ENCODE measurements at regions not wholly inside any gene's neighbourhood (a gene's known extent, or its start where the extent isn't known, plus 50 kb on each side); places are given as distances from the start of the nearest gene placed in this dataset.

- DNase-seq: no peak
- POLR2A ChIA-PET: no interaction called here
- H3K4me1 ChIP-seq (ENCODE audit: control extremely low read depth in 1 of 4, control insufficient read depth in 4 of 4, insufficient read depth in 4 of 4, low read length in 3 of 4): no peaks in the 10 kb centered on the region
- H3K4me3 ChIP-seq (ENCODE audit: control insufficient read depth in 1 of 7, extremely low read depth in 1 of 7, insufficient read depth in 4 of 7, low read depth in 2 of 7, low read length in 6 of 7): no peak overlapping the region
- peaks cover 0 to 2% (median 1%) of the 10 kb centered on the region in 5 experiments for H3K9me3 ChIP-seq (ENCODE audit: control extremely low read depth in 1 of 5, control insufficient read depth in 4 of 5, insufficient read depth in 2 of 5, low read depth in 1 of 5, low read length in 4 of 5)
- no peaks in the 10 kb centered on the region for H3K36me3 ChIP-seq (ENCODE audit: control insufficient read depth in 4 of 4, insufficient read depth in 4 of 4, low read length in 3 of 4)
- CTCF ChIA-PET: no interaction called here
- H3K27me3 ChIP-seq (replicated peaks in 2 of 5; ENCODE audit: control insufficient read depth in 4 of 5, insufficient read depth in 5 of 5, low read length in 4 of 5): no peaks in the 10 kb centered on the region
- no peak overlapping the region for H3K27ac ChIP-seq (ENCODE audit: insufficient read depth in 1 of 2, low read depth in 1 of 2, low read length in 2 of 2, poor library complexity in 1 of 2, severe bottlenecking in 2 of 2)
These were observed 475.4 kb downstream of the RMST start for GRCh38 chr12:97938031-97938430.

- WGBS (ENCODE audit: insufficient coverage): 100% methylated on average over 1 of the region's 1 CpG
- Histone ChIP-seq H3K27ac (ENCODE audit: insufficient read depth in 1 of 2, low read depth in 1 of 2, low read length in 2 of 2, poor library complexity in 1 of 2, severe bottlenecking in 2 of 2) (no peak overlapping the region), H3K4me3 (ENCODE audit: control insufficient read depth in 1 of 7, extremely low read depth in 1 of 7, insufficient read depth in 4 of 7, low read depth in 2 of 7, low read length in 6 of 7) (no peak overlapping the region), H3K27me3 (replicated peaks in 2 of 5; ENCODE audit: control insufficient read depth in 4 of 5, insufficient read depth in 5 of 5, low read length in 4 of 5) (no peaks in the 10 kb centered on the region), H3K36me3 (ENCODE audit: control insufficient read depth in 4 of 4, insufficient read depth in 4 of 4, low read length in 3 of 4) (no peaks in the 10 kb centered on the region), H3K4me1 (ENCODE audit: control extremely low read depth in 1 of 4, control insufficient read depth in 4 of 4, insufficient read depth in 4 of 4, low read length in 3 of 4) (no peaks in the 10 kb centered on the region), H3K9me3 (ENCODE audit: control extremely low read depth in 1 of 5, control insufficient read depth in 4 of 5, insufficient read depth in 2 of 5, low read depth in 1 of 5, low read length in 4 of 5) (peaks cover 0 to 2% (median 1%) of the 10 kb centered on the region in 5 experiments)
- DNase-seq: no peak
- ChIA-PET CTCF (no interaction called here), POLR2A (no interaction called here)
These were observed 476.6 kb downstream of the RMST start for GRCh38 chr12:97939156-97939555.

GRCh38 chr12:97940105-97940504, 477.5 kb downstream of the RMST start:
- WGBS (ENCODE audit: insufficient coverage): 100% methylated on average over 1 of the region's 1 CpG
- POLR2A ChIA-PET: no interaction called here
- no peak overlapping the region for H3K27ac ChIP-seq (ENCODE audit: insufficient read depth in 1 of 2, low read depth in 1 of 2, low read length in 2 of 2, poor library complexity in 1 of 2, severe bottlenecking in 2 of 2)

DNA sequence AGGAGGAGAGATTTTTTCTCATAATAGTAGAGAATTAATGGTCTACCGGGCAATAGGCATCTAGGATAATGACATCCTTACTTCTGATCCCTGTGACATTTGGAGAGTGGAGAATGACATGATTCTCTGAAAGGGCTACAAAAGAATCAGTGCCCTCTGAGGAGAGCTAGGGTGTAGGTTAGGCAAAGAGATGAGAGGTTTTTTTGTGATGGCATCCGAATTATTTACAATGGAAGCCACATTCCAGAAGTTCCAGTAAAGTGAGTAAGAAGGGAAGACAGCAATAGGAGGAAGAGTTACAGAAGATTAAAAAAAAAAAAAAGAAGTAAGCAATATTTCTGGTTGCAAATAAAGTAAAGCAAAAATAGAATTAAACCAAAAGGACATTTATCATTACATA, 478.0 kb downstream of the RMST start:
- no peaks in the 10 kb centered on the region for H3K27me3 ChIP-seq (replicated peaks in 2 of 5; ENCODE audit: control insufficient read depth in 4 of 5, insufficient read depth in 5 of 5, low read length in 4 of 5)
- H3K36me3 ChIP-seq (ENCODE audit: control insufficient read depth in 4 of 4, insufficient read depth in 4 of 4, low read length in 3 of 4): no peaks in the 10 kb centered on the region
- ChIA-PET POLR2A (no interaction called here), CTCF (no interaction called here)
- no peak overlapping the region for H3K4me3 ChIP-seq (ENCODE audit: control insufficient read depth in 1 of 7, extremely low read depth in 1 of 7, insufficient read depth in 4 of 7, low read depth in 2 of 7, low read length in 6 of 7)
- H3K27ac ChIP-seq (ENCODE audit: insufficient read depth in 1 of 2, low read depth in 1 of 2, low read length in 2 of 2, poor library complexity in 1 of 2, severe bottlenecking in 2 of 2): no peak overlapping the region
- 60% methylated on average over 2 of the region's 2 CpGs for WGBS (ENCODE audit: insufficient coverage)
- no peak for DNase-seq
- peaks cover 0 to 2% (median 1%) of the 10 kb centered on the region in 5 experiments for H3K9me3 ChIP-seq (ENCODE audit: control extremely low read depth in 1 of 5, control insufficient read depth in 4 of 5, insufficient read depth in 2 of 5, low read depth in 1 of 5, low read length in 4 of 5)
- H3K4me1 ChIP-seq (ENCODE audit: control extremely low read depth in 1 of 4, control insufficient read depth in 4 of 4, insufficient read depth in 4 of 4, low read length in 3 of 4): no peaks in the 10 kb centered on the region

More at GRCh38 chr12:97940105-97940504, 477.5 kb downstream of the RMST start:
- Histone ChIP-seq H3K4me1 (ENCODE audit: control extremely low read depth in 1 of 4, control insufficient read depth in 4 of 4, insufficient read depth in 4 of 4, low read length in 3 of 4) (no peaks in the 10 kb centered on the region), H3K4me3 (ENCODE audit: control insufficient read depth in 1 of 7, extremely low read depth in 1 of 7, insufficient read depth in 4 of 7, low read depth in 2 of 7, low read length in 6 of 7) (no peak overlapping the region), H3K27me3 (replicated peaks in 2 of 5; ENCODE audit: control insufficient read depth in 4 of 5, insufficient read depth in 5 of 5, low read length in 4 of 5) (no peaks in the 10 kb centered on the region), H3K9me3 (ENCODE audit: control extremely low read depth in 1 of 5, control insufficient read depth in 4 of 5, insufficient read depth in 2 of 5, low read depth in 1 of 5, low read length in 4 of 5) (peaks cover 0 to 2% (median 1%) of the 10 kb centered on the region in 5 experiments), H3K36me3 (ENCODE audit: control insufficient read depth in 4 of 4, insufficient read depth in 4 of 4, low read length in 3 of 4) (no peaks in the 10 kb centered on the region)
- CTCF ChIA-PET: no interaction called here
- no peak for DNase-seq

DNA sequence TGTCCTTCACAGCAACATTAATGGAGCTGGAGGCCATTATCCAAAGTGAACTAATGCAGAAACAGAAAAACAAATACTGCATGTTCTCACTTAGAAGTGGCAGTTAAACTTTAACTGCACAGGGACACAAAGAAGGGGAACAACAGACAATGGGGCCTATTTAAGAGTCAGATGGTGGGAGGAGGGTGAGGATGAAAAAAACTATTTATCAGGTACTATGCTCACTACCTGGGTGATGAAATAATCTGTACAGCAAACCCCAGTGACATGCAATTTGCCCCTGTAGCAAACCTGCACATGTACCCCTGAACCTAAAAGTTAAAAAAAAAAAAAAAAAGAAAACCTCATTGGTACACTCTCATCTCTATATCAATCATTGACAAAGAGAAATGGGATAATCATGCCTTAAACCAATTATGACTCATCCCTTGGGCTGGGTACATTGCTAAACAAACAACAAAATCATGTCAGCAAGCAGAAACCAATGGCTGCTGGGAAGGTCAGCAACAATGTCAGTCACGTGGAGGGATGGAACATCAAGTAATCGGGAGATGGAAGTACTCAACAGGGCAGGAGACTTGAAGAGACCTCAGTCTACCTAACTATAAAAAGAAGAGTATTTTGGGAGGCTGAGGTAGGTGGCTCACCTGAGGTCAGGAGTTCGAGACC, 479.2 kb downstream of the RMST start:
- ChIA-PET POLR2A (no interaction called here), CTCF (no interaction called here)
- Histone ChIP-seq H3K27ac (ENCODE audit: insufficient read depth in 1 of 2, low read depth in 1 of 2, low read length in 2 of 2, poor library complexity in 1 of 2, severe bottlenecking in 2 of 2) (no peak overlapping the region), H3K4me1 (ENCODE audit: control extremely low read depth in 1 of 4, control insufficient read depth in 4 of 4, insufficient read depth in 4 of 4, low read length in 3 of 4) (no peaks in the 10 kb centered on the region), H3K36me3 (ENCODE audit: control insufficient read depth in 4 of 4, insufficient read depth in 4 of 4, low read length in 3 of 4) (no peaks in the 10 kb centered on the region), H3K4me3 (ENCODE audit: control insufficient read depth in 1 of 7, extremely low read depth in 1 of 7, insufficient read depth in 4 of 7, low read depth in 2 of 7, low read length in 6 of 7) (no peak overlapping the region), H3K9me3 (ENCODE audit: control extremely low read depth in 1 of 5, control insufficient read depth in 4 of 5, insufficient read depth in 2 of 5, low read depth in 1 of 5, low read length in 4 of 5) (peaks cover 0 to 2% (median 1%) of the 10 kb centered on the region in 5 experiments), H3K27me3 (replicated peaks in 2 of 5; ENCODE audit: control insufficient read depth in 4 of 5, insufficient read depth in 5 of 5, low read length in 4 of 5) (no peaks in the 10 kb centered on the region)
- 100% methylated on average over 2 of the region's 3 CpGs for WGBS (ENCODE audit: insufficient coverage)
- DNase-seq: no peak

GRCh38 chr12:97943359-97943758, 480.8 kb downstream of the RMST start:
- peaks cover 0 to 2% (median 1%) of the 10 kb centered on the region in 5 experiments for H3K9me3 ChIP-seq (ENCODE audit: control extremely low read depth in 1 of 5, control insufficient read depth in 4 of 5, insufficient read depth in 2 of 5, low read depth in 1 of 5, low read length in 4 of 5)
- ChIA-PET POLR2A (no interaction called here), CTCF (no interaction called here)
- no peaks in the 10 kb centered on the region for H3K36me3 ChIP-seq (ENCODE audit: control insufficient read depth in 4 of 4, insufficient read depth in 4 of 4, low read length in 3 of 4)
- H3K27me3 ChIP-seq (replicated peaks in 2 of 5; ENCODE audit: control insufficient read depth in 4 of 5, insufficient read depth in 5 of 5, low read length in 4 of 5): no peaks in the 10 kb centered on the region
- 78% methylated on average over 1 of the region's 1 CpG for WGBS (ENCODE audit: insufficient coverage)
- H3K27ac ChIP-seq (ENCODE audit: insufficient read depth in 1 of 2, low read depth in 1 of 2, low read length in 2 of 2, poor library complexity in 1 of 2, severe bottlenecking in 2 of 2): no peak overlapping the region
- H3K4me1 ChIP-seq (ENCODE audit: control extremely low read depth in 1 of 4, control insufficient read depth in 4 of 4, insufficient read depth in 4 of 4, low read length in 3 of 4): no peaks in the 10 kb centered on the region
- no peak for DNase-seq
- H3K4me3 ChIP-seq (ENCODE audit: control insufficient read depth in 1 of 7, extremely low read depth in 1 of 7, insufficient read depth in 4 of 7, low read depth in 2 of 7, low read length in 6 of 7): no peak overlapping the region

DNA sequence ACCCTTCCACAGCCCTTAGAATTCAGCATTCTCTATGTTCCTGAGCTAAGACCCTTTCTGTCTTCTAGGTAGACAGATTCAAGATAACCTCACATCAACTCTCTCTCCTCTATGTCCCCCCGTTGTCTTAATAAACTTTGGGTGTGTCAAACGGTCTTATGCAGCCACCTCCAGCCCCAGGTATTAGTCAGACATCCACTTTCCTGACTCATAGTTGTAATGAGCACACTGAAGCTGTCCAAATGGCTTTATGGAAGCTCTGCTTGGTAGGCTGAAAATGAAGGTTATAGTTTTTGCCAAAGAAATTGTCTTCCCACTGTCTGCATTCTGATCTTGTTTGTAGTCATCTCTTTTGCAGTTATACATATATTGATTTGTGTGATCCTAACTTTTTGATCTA, 482.0 kb downstream of the RMST start:
- Histone ChIP-seq H3K27me3 (replicated peaks in 2 of 5; ENCODE audit: control insufficient read depth in 4 of 5, insufficient read depth in 5 of 5, low read length in 4 of 5) (no peaks in the 10 kb centered on the region), H3K9me3 (ENCODE audit: control extremely low read depth in 1 of 5, control insufficient read depth in 4 of 5, insufficient read depth in 2 of 5, low read depth in 1 of 5, low read length in 4 of 5) (peaks cover 0 to 2% (median 1%) of the 10 kb centered on the region in 5 experiments), H3K4me1 (ENCODE audit: control extremely low read depth in 1 of 4, control insufficient read depth in 4 of 4, insufficient read depth in 4 of 4, low read length in 3 of 4) (no peaks in the 10 kb centered on the region), H3K36me3 (ENCODE audit: control insufficient read depth in 4 of 4, insufficient read depth in 4 of 4, low read length in 3 of 4) (no peaks in the 10 kb centered on the region), H3K4me3 (ENCODE audit: control insufficient read depth in 1 of 7, extremely low read depth in 1 of 7, insufficient read depth in 4 of 7, low read depth in 2 of 7, low read length in 6 of 7) (no peak overlapping the region), H3K27ac (ENCODE audit: insufficient read depth in 1 of 2, low read depth in 1 of 2, low read length in 2 of 2, poor library complexity in 1 of 2, severe bottlenecking in 2 of 2) (no peak overlapping the region)
- DNase-seq: no peak
- ChIA-PET CTCF (no interaction called here), POLR2A (no interaction called here)
- whole genome bisulfite sequencing (ENCODE audit: insufficient coverage): no CpG with 5 or more reads among the region's 2 CpGs
